SK-N-SH treated with all-trans-retinoic acid at 6 μM for 48 hours (cell line): ENCODE measurements at regions not wholly inside any gene's neighbourhood (a gene's known extent, or its start where the extent isn't known, plus 50 kb on each side); places are given as distances from the start of the nearest gene placed in this dataset.

ENCODE experiments used
- CREB5 ChIP-seq: fragments of 250-450 bp; sonication (Bioruptor Pico); IDR thresholded peaks from 2 replicates; pipeline ENCODE4 v1.5.1; 2020; ENCODE audit warnings: low read depth, mild to moderate bottlenecking, moderate library complexity
- CSRNP3 ChIP-seq: fragments of 250-450 bp; sonication (Bioruptor Pico); IDR thresholded peaks from 2 replicates; pipeline ENCODE4 v1.5.1; 2021; ENCODE audit warnings: mild to moderate bottlenecking, moderate library complexity
- ESRRG ChIP-seq: fragments of 250-450 bp; sonication (Bioruptor Pico); IDR thresholded peaks from 2 replicates; pipeline ENCODE4 v1.6.1; 2021; ENCODE audit warnings: mild to moderate bottlenecking
- GLIS3 ChIP-seq: fragments of 250-450 bp; sonication (Bioruptor Pico); IDR thresholded peaks from 2 replicates; pipeline ENCODE4 v1.5.0; 2020; ENCODE audit warnings: mild to moderate bottlenecking, moderate library complexity
- ISL1 ChIP-seq: fragments of 250-450 bp; sonication (Bioruptor Pico); IDR thresholded peaks from 2 replicates; pipeline ENCODE4 v2.1.2; 2022; ENCODE audit warnings: mild to moderate bottlenecking, moderate library complexity
- PATZ1 ChIP-seq: fragments of 250-450 bp; sonication (Bioruptor Pico); IDR thresholded peaks from 2 replicates; pipeline ENCODE4 v1.8.0; 2020; ENCODE audit warnings: mild to moderate bottlenecking, moderate library complexity, borderline replicate concordance
- POU6F1 ChIP-seq: fragments of 250-450 bp; sonication (Bioruptor Pico); IDR thresholded peaks from 2 replicates; pipeline ENCODE4 v1.8.0; 2021; ENCODE audit warnings: low read depth, mild to moderate bottlenecking, moderate library complexity, borderline replicate concordance
- PPARA ChIP-seq: fragments of 250-450 bp; sonication (Bioruptor Pico); IDR thresholded peaks from 2 replicates; pipeline ENCODE4 v1.5.0; 2020; ENCODE audit warnings: mild to moderate bottlenecking, borderline replicate concordance
- RARB ChIP-seq: fragments of 250-450 bp; sonication (Bioruptor Pico); IDR thresholded peaks from 2 replicates; pipeline ENCODE4 v1.8.0; 2021; ENCODE audit warnings: mild to moderate bottlenecking, moderate library complexity
- SNAI2 ChIP-seq: fragments of 250-450 bp; sonication (Bioruptor Pico); IDR thresholded peaks from 2 replicates; pipeline ENCODE4 v1.5.0; 2020; ENCODE audit warnings: mild to moderate bottlenecking, moderate library complexity
- TOX ChIP-seq: fragments of 250-450 bp; sonication (Bioruptor Pico); IDR thresholded peaks from 2 replicates; pipeline ENCODE4 v1.8.0; 2021; ENCODE audit warnings: mild to moderate bottlenecking, moderate library complexity, borderline replicate concordance
- ZFP3 ChIP-seq: fragments of 250-450 bp; sonication (Bioruptor Pico); IDR thresholded peaks from 2 replicates; pipeline ENCODE4 v1.5.0; 2020; ENCODE audit warnings: mild to moderate bottlenecking, moderate library complexity
- ZFP30 ChIP-seq: fragments of 450-650 bp; formaldehyde crosslinking; IDR thresholded peaks from 2 replicates; pipeline ENCODE4 v1.5.0; 2022; ENCODE audit warnings: mild to moderate bottlenecking, moderate library complexity

- TF ChIP-seq GLIS3 (CRISPR knock-in tag) = no peak
- TF ChIP-seq ZFP3 (CRISPR knock-in tag) = no peak
- no peak for TF ChIP-seq TOX (CRISPR knock-in tag)
- no peak for TF ChIP-seq PATZ1
- TF ChIP-seq ZFP30 (CRISPR knock-in tag) = no peak
- TF ChIP-seq PPARA (CRISPR knock-in tag) = no peak
- no peak for TF ChIP-seq CREB5
- no peak for TF ChIP-seq CSRNP3 (CRISPR knock-in tag)
- TF ChIP-seq ISL1 (CRISPR knock-in tag) = no peak
- TF ChIP-seq RARB (CRISPR knock-in tag) = no peak
- no peak for TF ChIP-seq POU6F1
- TF ChIP-seq SNAI2 (CRISPR knock-in tag) = no peak
- no peak for TF ChIP-seq ESRRG (CRISPR knock-in tag)
Observed at GRCh38 chr10:47207894-47208469, 92.0 kb upstream of the GDF10 start.
